Hematopoietic multipotent progenitor cell treated with erythropoietin and hydrocortisone succinate and interleukin-3 and kit ligand, for 17 days (in vitro differentiated cells): ENCODE measurements at regions not wholly inside any gene's neighbourhood (a gene's known extent, or its start where the extent isn't known, plus 50 kb on each side); places are given as distances from the start of the nearest gene placed in this dataset.

Experiments
- DNase-seq: peaks from one replicate; pipeline ENCODE4 v3.0.0-alpha.2; 2015; ENCODE audit warnings: low spot score

GRCh38 chr6:105608711-105609374 lies 206.0 kb upstream of the PREP start:
- no peak for DNase-seq

DNA sequence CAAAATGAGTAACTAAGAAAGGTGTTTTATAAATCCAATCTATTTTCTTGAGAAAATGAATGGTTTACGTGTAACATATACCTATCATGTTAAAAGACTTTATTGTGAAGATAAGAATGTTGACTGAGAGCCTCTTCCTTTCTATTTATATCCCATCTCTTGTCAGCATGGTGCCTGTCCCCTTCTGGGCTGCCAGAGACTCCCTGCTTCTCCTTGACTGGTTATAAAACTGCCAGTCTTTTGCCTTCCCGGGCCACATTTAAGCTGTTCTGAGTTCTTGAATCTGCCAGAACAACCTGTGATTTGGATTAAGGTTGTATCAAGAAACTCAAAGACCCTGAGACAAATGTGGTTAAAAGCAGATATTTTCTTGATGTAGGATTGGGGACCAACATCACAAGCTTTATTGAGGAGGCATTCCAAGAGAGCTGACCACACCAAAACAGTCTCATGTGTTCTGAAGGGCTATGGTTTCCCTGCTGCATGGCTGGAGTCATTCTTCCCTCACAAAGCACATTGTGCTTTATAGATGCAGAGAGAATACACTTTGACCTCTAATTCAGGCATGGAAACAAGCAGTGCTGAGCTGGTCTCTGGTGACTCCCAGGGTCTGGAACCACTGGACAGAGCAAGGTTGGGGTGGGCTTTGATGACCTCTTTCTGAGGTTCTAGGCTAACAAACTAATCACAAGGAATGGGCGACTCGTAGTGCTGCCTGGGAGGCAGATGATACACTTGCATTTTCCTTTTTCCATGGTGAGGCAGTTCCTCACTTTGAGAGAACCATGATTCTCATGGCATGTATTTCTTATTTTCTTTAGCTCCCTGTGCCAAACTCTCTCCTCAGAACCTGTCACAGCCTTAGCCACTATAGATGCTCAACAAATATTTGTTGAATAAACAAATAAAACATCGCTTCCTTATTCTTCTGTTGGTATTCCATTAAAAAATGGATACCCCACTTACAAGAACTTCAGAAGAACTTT lies 205.0 kb upstream of the PREP start:
- DNase-seq = no peak

- DNase-seq = no peak
Observed at GRCh38 chr6:105606831-105607463, 204.1 kb upstream of the PREP start.

GRCh38 chr6:105604587-105604884 lies 201.7 kb upstream of the PREP start:
- no peak for DNase-seq

DNA sequence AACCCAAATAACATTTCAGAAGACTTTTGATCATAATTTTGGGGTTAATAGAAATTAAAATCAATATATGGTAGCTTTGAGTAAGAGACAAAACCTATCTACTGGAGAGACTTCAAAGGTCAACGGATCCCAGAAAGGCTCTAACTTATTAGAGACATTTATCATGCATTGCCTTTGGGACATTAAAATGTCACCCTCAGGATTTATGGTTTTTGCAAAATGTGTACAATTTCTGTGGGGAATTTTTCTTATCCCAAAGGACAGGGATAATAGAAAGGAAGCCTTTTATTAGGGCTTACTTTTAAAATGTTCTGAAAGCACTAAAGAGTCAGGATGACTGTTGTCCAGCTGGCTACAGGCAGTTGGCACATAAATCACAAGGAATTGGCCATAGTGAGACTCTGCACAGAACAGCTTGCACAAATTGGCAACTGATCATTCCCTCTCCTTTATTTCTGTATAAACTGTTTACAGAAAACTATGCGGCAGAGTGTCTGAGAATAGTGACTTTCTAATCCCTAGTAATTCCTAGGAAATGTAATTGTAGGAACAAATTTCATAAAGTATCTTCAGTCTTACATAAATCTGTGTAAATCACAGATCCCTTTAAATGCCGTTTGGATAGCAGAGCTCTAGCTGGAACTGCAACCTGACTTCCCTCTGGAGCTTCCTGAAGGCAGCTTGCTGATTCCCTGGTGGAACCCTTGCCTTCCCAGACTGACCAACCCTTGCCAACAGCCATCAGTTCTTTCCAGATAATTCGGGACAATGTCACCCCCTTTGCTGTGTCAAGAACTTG lies 201.1 kb upstream of the PREP start:
- no peak for DNase-seq

DNA sequence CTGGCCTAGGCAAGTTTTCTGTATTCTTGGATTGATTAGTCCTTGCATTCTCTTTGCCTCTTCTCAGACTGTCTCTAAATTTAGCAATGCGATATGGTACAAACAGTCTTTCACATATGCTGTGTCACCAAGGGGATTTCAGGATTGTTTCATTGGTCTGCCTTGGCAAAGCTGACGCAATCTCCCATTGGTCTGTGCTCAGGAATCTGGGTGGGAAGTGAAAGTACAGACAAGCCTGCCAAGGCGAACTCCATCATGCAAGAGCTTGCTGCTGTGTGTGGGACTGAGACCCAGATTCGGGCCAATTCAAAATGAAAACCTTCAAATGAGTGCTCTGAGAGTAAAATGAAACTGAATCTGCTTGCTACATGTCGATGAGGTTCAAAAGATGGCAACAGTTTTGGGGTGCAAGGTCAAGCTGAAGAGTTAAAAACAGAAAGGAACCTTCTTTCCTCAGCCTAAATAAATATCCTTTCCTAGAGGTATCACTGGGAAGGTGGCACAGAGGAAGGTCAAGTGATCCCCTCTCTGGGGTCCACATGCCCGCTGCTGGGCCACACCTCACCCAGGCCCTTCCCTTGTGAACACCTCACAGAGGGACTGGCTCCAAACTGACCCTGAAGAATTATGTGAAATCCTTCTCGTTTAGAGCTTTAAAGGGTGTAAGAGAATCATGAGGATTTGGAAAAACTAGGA lies 198.8 kb upstream of the PREP start:
- DNase-seq = no peak

DNA sequence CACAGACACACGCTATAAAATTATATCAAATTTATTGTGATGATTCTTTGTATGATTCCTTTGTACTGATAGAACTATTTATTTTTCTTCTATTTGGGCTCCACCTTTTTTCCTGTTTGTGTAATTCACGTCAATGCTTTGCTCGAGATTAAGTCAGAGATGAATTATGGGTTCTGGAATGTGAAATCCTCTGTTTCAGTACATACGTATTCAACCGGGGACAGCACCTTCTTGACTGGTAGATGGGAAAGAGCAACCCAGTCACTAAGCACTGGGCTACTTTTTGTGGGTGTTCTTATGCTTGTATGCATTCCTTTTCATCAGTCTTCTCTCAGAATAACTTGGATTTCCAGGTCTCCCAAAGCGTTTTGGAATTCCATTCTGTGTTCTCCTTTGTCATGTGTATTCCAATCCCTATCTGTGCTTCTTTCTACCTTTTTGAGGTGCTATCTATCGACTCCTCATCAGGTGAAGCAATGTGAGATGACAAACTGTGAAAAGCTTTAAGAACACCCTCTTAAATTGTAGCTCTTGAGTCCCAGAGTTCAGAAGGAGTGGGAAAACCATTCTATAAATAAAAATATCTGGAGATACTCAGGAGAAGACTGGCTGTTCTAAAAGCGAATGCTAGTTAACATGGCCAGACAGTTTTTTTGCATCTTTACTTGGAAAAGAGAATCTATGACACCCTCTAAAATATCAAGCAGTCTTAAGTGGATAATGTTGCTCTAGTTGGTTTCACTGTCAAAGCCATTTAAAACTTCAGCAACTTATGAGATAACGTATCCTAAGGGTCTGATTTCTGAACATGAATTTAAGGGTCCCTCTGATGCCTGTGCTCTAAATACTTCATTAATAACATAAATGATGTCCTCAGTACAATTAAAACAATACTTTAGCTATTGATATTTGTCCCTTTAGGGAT lies 197.7 kb upstream of the PREP start:
- DNase-seq = no peak

DNA sequence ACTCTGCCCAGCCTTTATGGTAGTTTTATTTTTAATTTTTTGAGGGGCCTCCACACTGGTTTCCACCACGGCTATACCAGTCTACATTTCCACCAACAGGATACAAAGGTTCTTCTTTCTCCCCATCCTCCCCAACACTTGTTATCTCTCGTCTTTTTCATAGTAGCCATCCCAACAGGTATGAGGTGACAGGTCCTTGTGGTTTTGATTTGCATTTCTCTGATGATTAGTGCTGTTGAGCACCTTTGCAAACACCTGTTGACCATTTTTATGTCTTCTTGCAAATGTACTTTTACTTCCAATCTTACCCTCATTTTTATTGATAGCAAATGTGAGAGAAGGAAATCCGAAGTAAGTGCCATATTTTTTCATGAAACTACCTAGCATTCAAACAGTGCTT lies 195.4 kb upstream of the PREP start:
- no peak for DNase-seq

DNA sequence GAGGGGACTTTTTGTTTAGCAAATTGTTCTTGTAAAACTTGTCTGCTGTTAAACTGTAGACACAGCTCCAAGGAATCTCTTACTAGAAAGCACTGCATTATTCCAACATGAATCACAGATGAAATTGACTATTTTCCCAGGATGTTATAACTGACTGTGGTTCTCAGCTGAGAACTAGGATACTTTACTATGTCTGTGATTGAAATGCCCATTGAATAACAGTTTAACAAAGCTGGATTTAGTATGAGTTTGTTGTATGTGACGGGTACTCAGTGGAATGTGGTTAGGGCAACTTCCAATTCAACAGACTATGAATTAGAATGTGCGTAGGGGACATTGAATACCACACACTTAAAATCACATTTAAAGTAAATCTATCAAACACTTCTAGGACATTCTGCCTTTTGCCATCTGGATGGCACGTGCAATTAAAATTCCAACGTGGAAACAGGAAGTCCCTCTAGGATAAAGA lies 193.4 kb upstream of the PREP start:
- no peak for DNase-seq

GRCh38 chr6:105595829-105596228 lies 192.9 kb upstream of the PREP start:
- DNase-seq = no peak

DNA sequence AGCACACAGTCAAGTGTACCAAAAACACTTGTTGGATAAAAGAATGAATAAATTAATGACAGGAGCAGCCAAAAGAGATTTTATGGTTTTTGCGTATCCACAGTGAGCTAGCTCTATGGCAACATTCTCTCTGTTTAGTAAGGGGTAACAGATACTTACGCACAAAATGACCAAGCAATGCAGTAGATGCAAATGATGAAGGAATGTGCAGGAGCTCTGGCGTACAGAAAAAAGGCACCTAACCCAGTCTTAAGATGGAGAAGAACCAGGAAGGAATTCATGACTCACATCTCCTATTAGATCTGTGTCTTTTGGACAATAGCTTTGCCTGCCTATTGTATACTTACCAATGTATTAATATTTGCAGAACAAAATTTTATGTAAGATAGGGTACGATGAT lies 191.9 kb upstream of the PREP start:
- DNase-seq = no peak

- no peak for DNase-seq
Observed at GRCh38 chr6:105593805-105594671, 191.2 kb upstream of the PREP start.

DNA sequence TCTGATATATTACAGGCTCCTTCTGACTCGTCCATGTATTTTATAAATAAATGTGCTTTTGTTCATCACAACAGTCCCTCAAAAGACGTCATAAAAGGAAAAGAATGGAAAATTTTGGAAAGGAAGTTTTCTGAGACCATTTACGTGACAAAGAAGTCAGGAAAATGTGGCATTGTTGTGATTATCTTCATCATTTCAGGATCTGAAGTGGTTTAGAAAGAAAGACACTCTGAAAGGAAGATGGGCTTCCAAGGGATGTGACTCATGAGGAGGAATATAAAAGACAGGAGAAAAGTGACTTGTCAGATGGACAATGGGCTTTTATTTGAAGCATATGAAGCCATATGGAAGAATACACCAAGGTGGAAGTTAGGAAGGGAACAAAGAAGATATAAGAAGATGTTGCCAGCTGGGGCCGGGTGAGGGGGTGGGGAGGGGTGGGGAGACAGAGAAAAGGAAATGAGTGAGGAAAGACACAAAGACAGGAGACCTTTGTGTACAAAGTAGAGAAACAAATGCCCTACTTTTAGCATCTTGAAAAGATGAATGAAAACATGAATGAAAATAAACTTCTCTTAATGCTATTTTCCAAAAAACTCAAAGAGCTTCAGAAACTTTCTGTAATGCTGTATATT lies 190.3 kb upstream of the PREP start:
- DNase-seq = no peak

GRCh38 chr6:105592329-105592728 lies 189.4 kb upstream of the PREP start:
- no peak for DNase-seq

- no peak for DNase-seq
Observed at GRCh38 chr6:105591053-105591452, 188.2 kb upstream of the PREP start.

DNA sequence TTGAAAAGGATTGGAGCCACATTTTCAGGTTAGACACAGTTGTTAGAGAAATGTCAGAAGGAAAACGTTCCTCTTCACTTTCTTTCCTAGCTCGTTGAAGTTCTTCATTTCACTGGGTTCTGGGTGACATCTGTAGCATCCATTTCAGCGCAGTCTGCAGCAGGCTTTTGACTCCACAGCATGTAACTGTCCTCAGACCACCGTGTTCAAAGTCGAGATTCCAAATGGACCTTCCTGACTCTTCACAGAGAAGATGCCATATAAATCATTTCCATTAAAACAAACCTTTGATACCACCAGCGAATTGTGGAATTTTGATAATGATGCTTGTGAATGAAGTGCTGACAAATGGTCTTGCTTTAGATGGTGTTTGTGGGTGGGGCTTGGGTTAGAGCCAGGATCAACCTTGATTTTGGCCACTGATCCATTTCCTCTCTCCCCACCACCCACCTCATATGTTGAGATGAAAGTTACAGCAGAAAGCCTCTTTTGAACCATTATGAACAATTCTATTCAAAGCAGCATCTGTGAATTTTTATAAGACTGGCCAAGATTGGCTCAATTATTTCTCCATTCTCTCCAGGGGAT lies 185.3 kb upstream of the PREP start:
- DNase-seq = no peak

DNA sequence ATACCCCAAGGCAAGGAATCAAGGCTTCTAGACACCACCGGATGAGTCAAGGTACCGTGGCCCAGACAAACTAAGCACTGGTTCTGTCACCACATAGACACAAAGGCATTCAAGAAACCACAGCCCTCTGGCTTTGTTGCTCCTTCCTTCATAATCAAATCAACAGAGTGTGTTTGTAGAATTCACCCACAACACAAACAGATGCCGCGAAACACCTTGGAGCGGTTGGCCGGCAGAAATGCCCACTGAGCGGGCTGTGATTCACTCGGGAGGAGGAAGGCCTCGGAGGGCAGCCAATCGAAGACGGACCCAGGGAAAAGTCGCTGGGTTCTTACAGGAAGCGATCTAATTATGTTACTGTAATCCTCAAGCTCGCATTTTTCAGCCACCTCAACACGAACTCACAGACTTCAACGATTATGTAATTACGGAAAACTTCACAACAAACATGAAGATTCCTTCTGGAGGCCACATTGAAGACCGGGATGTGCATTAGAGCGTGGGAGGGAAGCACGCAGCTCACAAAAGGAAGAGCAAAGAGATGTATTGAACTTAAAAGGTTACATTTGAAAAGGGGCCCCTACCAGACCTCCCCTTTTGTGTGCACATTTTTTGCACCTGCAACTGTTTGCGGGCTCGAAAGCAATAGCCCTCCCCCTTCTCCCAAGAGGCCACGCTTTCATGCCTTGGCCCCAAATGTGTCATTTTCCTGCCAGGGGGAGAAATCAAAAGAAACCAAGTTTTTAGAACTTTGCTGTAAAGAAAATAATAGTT lies 184.7 kb upstream of the PREP start:
- no peak for DNase-seq
